ENCODE measurements at regions not wholly inside any gene's neighbourhood (a gene's known extent, or its start where the extent isn't known, plus 50 kb on each side); places are given as distances from the start of the nearest gene placed in this dataset.

DNA sequence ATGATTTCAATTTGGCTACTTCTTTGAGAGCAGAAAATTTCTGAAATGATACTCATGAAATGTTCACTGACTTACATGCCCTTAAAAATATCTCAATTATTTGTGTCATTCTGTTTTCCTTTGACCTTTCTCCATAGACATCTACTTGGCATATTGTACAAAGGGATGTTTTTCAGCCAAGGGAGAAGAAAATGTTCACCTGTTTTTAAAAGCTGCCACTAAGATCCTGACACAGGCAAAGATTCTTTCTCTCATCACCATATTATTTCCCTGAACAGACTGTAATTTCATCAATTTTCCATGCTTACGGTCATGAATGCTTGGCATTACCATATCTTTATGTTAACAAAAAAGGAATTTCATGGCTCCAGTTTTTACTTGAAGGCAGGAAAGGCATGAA, 67.4 kb upstream of the DBX1 start:
- Histone ChIP-seq H3K4me3 (no peak overlapping the region), H3K36me3 (no peaks in the 10 kb centered on the region), H3K4me1 (no peaks in the 10 kb centered on the region), H3K9me3 (no peaks in the 10 kb centered on the region), H3K27ac (no peak overlapping the region), H3K27me3 (no peaks in the 10 kb centered on the region)
- intact Hi-C loops (cut with DNase I) = no loop called here
- DNase-seq (no peak), ATAC-seq (no peak), FAIRE-seq (no peak)
- whole genome bisulfite sequencing, 2 donors = 89% methylated on average over 1 of the region's 1 CpG
- no peak for TF ChIP-seq CTCF (IDR thresholded peaks at IDR 0.05)

DNA sequence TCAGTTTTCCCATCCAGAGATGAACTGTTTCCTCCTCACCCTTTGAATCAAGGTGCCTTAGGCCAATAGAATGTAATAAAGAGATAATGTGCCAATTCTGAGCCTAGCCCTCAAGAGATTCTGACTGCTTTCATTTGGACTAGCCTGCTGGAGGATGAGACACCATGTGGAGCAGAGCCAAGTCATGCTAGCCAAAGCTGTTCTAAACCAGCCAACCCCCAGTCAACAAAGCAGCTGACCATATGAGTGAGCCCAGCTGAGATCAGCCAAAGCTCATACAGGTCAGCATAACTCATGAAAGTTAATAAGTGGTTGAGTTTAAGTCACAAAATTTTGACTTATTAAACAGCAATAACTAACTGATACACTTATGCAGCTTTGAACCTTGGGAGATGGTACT, 66.7 kb upstream of the DBX1 start:
- Histone ChIP-seq H3K9me3 (no peaks in the 10 kb centered on the region), H3K27ac (no peak overlapping the region), H3K27me3 (no peaks in the 10 kb centered on the region), H3K4me1 (no peaks in the 10 kb centered on the region), H3K36me3 (no peaks in the 10 kb centered on the region), H3K4me3 (no peak overlapping the region)
- no peak for TF ChIP-seq CTCF (IDR thresholded peaks at IDR 0.05)
- intact Hi-C loops (cut with DNase I) = no loop called here
- ATAC-seq (no peak), DNase-seq (no peak), FAIRE-seq (no peak)

- FAIRE-seq = no peak
- DNase-seq = no peak
- no peaks in the 10 kb centered on the region for H3K9me3 ChIP-seq
- H3K27me3 ChIP-seq = no peaks in the 10 kb centered on the region
- ATAC-seq = no peak
- no peak for TF ChIP-seq CTCF (IDR thresholded peaks at IDR 0.05)
- no peaks in the 10 kb centered on the region for H3K4me1 ChIP-seq
- intact Hi-C loops (cut with DNase I) = no loop called here
- no peak overlapping the region for H3K4me3 ChIP-seq
- H3K27ac ChIP-seq = no peak overlapping the region
- H3K36me3 ChIP-seq = no peaks in the 10 kb centered on the region
- 61 to 68% methylated on average over 3 of the region's 3 CpGs for WGBS, 2 donors
Measured at GRCh38 chr11:20221566-20221965, 61.3 kb upstream of the DBX1 start.

DNA sequence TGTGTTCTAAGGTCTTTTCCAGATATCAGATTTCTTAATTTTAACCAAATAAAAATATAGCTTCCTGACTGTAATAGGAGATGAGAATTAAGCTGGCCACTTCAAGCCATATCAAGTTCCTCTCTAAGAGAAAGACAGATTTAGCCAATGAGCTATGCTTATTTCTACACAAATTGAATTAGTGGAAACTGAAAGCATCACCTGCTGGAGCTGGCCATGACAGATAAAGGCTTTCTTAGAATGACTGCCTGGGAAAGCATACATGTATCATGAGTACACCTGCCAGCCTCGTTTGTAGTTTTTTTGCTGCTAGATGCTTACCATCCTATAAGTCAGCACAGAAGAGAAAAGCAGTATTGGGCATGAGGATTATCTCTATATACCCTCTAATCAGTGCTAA, 53.5 kb upstream of the DBX1 start:
- TF ChIP-seq CTCF (IDR thresholded peaks at IDR 0.05) = no peak
- ATAC-seq = no peak
- no peak for DNase-seq
- Histone ChIP-seq H3K4me1 (no peaks in the 10 kb centered on the region), H3K4me3 (no peak overlapping the region), H3K36me3 (no peaks in the 10 kb centered on the region), H3K9me3 (no peaks in the 10 kb centered on the region), H3K27me3 (no peaks in the 10 kb centered on the region), H3K27ac (no peak overlapping the region)
- WGBS, 2 donors = 21 to 25% methylated on average over 1 of the region's 1 CpG
- intact Hi-C loops (cut with DNase I) = no loop called here
- no peak for FAIRE-seq

DNA sequence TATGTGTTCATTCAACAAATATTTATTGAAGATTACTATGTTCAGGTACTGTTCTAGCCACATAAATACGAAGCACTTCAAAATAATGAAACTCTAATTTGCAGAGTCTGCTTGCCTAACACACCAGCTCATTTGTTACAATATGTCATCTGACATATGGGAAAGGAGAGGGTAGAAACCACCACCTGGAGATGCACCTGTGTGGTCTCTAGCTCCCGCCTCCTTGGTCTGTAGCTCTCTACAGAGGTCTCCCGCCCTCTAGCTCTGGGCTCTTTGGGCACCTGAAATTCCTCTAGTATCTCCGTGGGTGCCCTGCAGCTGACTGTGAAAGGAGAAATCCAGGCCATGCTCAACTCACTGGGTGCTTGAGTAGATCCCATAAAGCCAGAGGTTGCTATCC, 51.4 kb upstream of the DBX1 start:
- ATAC-seq (no peak), FAIRE-seq (no peak), DNase-seq (no peak)
- no peak for TF ChIP-seq CTCF (IDR thresholded peaks at IDR 0.05)
- WGBS, 2 donors = 63 to 68% methylated on average over 4 of the region's 4 CpGs
- H3K4me3 ChIP-seq = no peak overlapping the region
- peaks cover 0 to 3% (median 0%) of the 10 kb centered on the region in 4 donors for H3K27me3 ChIP-seq
- no peaks in the 10 kb centered on the region for H3K9me3 ChIP-seq
- no peaks in the 10 kb centered on the region for H3K4me1 ChIP-seq
- intact Hi-C loops (cut with DNase I) = no loop called here
- no peak overlapping the region for H3K27ac ChIP-seq
- H3K36me3 ChIP-seq = no peaks in the 10 kb centered on the region

Measured in pancreas (tissue), 10 donors.